K562 (cell line): ENCODE measurements at regions not wholly inside any gene's neighbourhood (a gene's known extent, or its start where the extent isn't known, plus 50 kb on each side); places are given as distances from the start of the nearest gene placed in this dataset.

Experiments
- HDAC6 ChIP-seq: IDR thresholded peaks from 2 replicates; pipeline ENCODE4 v1.6.1; 2012; ENCODE audit warnings: low read depth, mild to moderate bottlenecking, control low read depth, inconsistent platforms, low read length, moderate library complexity
- HMG20B ChIP-seq: fragments of 250-450 bp; sonication (Bioruptor Pico); IDR thresholded peaks from 2 replicates; pipeline ENCODE4 v1.5.0; 2021; ENCODE audit warnings: mild to moderate bottlenecking
- KLF16 ChIP-seq: IDR thresholded peaks from 2 replicates; pipeline ENCODE4 v1.6.1; 2016; ENCODE audit warnings: antibody characterized with exemption
- POLR2H ChIP-seq: IDR thresholded peaks from 2 replicates; pipeline ENCODE4 v1.6.1; 2016; ENCODE audit warnings: missing genetic modification characterization, low read depth, mild to moderate bottlenecking, control low read depth, missing compliant biosample characterization, moderate library complexity
- TSC22D4 ChIP-seq: fragments of 450-650 bp; IDR thresholded peaks from 2 replicates; pipeline ENCODE4 v1.6.1; 2016; ENCODE audit warnings: missing genetic modification characterization, missing biosample characterization, control low read depth
- ZNF165 ChIP-seq: fragments of 250-450 bp; sonication (Bioruptor Pico); IDR thresholded peaks from 2 replicates; pipeline ENCODE4 v1.4.0; 2020; ENCODE audit warnings: borderline replicate concordance
- ZNF23 ChIP-seq: fragments of 250-450 bp; sonication (Bioruptor Pico); IDR thresholded peaks from 2 replicates; pipeline ENCODE4 v1.4.0; 2020; ENCODE audit warnings: mild to moderate bottlenecking
- TF ChIP-seq, protein P1 (sequence below): fragments of 250-450 bp; sonication (Bioruptor Pico); IDR thresholded peaks from 2 replicates; pipeline ENCODE4 v1.4.0; 2020; ENCODE audit warnings: mild to moderate bottlenecking, moderate library complexity
- TF ChIP-seq, protein P2 (sequence below): sonication (generic); formaldehyde crosslinking; IDR thresholded peaks from 2 replicates; pipeline ENCODE4 v1.8.0; 2022; ENCODE audit warnings: missing genetic modification reagents, mild to moderate bottlenecking, borderline replicate concordance
- TF ChIP-seq, protein P3 (sequence below): IDR thresholded peaks from 3 replicates; pipeline ENCODE4 v1.6.1; 2011; ENCODE audit warnings: borderline replicate concordance, mild to moderate bottlenecking; ENCODE audit not compliant: insufficient read length, insufficient read depth
- TF ChIP-seq, protein P4 (sequence below), 2 experiments: fragments of 150-350 bp in 1 of 2; IDR thresholded peaks; 2 replicates each; pipeline ENCODE4 v1.6.1; 2012 to 2016; ENCODE audit warnings: low read depth in 2 of 2, low read length in 2 of 2, mild to moderate bottlenecking in 1 of 2, moderate library complexity in 1 of 2
- TF ChIP-seq, protein P5 (sequence below): fragments of 450-650 bp; formaldehyde crosslinking; IDR thresholded peaks from 2 replicates; pipeline ENCODE4 v1.4.0; 2022; ENCODE audit warnings: missing genetic modification characterization
- TF ChIP-seq, protein P6 (sequence below): sonication (generic); formaldehyde crosslinking; IDR thresholded peaks from 2 replicates; pipeline ENCODE4 v1.8.0; 2022; ENCODE audit warnings: mild to moderate bottlenecking, low read depth, missing genetic modification reagents

DNA sequence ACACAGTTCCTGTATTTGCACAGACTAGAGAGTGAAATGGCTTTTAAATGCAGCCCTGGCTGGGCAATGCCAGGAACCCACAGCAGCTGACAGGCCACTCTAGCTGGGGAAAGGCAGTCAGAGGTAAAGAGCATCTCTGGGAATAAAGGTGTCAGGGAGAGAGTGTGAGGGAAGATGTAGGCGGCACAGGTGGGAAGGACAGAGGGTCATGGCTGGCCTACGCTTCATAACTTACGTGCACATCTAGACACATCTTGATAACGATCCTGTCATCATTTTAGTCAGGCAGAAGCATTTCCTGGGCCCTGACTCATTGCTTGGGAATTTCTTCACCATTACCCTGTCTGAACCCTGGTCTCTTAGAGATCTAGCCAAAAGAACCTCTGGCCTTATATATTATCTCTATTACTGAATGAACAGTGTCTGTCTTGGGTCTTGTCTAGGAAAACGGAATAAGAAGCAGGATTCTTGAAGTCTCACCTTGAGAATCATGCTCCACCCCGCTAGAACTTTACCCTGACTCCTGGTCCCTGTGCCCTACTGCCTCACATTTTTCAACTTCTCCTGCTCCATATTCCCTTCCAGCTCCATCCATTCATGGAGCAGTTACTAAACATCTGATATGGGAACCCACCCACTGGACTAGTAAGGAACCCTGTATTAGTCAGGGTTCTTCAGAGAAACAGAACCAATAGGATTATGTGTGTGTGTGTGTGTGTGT is 106.4 kb upstream of the ELL2 start (continued):
- TF ChIP-seq, protein P1, sequence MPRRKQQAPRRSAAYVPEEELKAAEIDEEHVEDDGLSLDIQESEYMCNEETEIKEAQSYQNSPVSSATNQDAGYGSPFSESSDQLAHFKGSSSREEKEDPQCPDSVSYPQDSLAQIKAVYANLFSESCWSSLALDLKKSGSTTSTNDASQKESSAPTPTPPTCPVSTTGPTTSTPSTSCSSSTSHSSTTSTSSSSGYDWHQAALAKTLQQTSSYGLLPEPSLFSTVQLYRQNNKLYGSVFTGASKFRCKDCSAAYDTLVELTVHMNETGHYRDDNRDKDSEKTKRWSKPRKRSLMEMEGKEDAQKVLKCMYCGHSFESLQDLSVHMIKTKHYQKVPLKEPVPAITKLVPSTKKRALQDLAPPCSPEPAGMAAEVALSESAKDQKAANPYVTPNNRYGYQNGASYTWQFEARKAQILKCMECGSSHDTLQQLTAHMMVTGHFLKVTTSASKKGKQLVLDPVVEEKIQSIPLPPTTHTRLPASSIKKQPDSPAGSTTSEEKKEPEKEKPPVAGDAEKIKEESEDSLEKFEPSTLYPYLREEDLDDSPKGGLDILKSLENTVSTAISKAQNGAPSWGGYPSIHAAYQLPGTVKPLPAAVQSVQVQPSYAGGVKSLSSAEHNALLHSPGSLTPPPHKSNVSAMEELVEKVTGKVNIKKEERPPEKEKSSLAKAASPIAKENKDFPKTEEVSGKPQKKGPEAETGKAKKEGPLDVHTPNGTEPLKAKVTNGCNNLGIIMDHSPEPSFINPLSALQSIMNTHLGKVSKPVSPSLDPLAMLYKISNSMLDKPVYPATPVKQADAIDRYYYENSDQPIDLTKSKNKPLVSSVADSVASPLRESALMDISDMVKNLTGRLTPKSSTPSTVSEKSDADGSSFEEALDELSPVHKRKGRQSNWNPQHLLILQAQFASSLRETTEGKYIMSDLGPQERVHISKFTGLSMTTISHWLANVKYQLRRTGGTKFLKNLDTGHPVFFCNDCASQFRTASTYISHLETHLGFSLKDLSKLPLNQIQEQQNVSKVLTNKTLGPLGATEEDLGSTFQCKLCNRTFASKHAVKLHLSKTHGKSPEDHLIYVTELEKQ (CRISPR knock-in tag), result no peak
- TF ChIP-seq, protein P2, sequence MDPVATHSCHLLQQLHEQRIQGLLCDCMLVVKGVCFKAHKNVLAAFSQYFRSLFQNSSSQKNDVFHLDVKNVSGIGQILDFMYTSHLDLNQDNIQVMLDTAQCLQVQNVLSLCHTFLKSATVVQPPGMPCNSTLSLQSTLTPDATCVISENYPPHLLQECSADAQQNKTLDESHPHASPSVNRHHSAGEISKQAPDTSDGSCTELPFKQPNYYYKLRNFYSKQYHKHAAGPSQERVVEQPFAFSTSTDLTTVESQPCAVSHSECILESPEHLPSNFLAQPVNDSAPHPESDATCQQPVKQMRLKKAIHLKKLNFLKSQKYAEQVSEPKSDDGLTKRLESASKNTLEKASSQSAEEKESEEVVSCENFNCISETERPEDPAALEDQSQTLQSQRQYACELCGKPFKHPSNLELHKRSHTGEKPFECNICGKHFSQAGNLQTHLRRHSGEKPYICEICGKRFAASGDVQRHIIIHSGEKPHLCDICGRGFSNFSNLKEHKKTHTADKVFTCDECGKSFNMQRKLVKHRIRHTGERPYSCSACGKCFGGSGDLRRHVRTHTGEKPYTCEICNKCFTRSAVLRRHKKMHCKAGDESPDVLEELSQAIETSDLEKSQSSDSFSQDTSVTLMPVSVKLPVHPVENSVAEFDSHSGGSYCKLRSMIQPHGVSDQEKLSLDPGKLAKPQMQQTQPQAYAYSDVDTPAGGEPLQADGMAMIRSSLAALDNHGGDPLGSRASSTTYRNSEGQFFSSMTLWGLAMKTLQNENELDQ (CRISPR knock-in tag), result no peak
- no peak for TF ChIP-seq HMG20B
- TF ChIP-seq TSC22D4 (tag), result no peak
- no peak for TF ChIP-seq HDAC6
- no peak for TF ChIP-seq ZNF23 (CRISPR knock-in tag)
- TF ChIP-seq, protein P3, sequence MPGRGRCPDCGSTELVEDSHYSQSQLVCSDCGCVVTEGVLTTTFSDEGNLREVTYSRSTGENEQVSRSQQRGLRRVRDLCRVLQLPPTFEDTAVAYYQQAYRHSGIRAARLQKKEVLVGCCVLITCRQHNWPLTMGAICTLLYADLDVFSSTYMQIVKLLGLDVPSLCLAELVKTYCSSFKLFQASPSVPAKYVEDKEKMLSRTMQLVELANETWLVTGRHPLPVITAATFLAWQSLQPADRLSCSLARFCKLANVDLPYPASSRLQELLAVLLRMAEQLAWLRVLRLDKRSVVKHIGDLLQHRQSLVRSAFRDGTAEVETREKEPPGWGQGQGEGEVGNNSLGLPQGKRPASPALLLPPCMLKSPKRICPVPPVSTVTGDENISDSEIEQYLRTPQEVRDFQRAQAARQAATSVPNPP, result no peak
- no peak for TF ChIP-seq ZNF165
- no peak for TF ChIP-seq KLF16
- TF ChIP-seq, protein P4, sequence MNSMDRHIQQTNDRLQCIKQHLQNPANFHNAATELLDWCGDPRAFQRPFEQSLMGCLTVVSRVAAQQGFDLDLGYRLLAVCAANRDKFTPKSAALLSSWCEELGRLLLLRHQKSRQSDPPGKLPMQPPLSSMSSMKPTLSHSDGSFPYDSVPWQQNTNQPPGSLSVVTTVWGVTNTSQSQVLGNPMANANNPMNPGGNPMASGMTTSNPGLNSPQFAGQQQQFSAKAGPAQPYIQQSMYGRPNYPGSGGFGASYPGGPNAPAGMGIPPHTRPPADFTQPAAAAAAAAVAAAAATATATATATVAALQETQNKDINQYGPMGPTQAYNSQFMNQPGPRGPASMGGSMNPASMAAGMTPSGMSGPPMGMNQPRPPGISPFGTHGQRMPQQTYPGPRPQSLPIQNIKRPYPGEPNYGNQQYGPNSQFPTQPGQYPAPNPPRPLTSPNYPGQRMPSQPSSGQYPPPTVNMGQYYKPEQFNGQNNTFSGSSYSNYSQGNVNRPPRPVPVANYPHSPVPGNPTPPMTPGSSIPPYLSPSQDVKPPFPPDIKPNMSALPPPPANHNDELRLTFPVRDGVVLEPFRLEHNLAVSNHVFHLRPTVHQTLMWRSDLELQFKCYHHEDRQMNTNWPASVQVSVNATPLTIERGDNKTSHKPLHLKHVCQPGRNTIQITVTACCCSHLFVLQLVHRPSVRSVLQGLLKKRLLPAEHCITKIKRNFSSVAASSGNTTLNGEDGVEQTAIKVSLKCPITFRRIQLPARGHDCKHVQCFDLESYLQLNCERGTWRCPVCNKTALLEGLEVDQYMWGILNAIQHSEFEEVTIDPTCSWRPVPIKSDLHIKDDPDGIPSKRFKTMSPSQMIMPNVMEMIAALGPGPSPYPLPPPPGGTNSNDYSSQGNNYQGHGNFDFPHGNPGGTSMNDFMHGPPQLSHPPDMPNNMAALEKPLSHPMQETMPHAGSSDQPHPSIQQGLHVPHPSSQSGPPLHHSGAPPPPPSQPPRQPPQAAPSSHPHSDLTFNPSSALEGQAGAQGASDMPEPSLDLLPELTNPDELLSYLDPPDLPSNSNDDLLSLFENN (IDR thresholded peaks at IDR 0.05; ENCODE audit: low read depth in 2 of 2, low read length in 2 of 2), result peak in 1 of 2 experiments; percentile 86; a peak in 2 of 4 replicates
- peak; percentile 50; the same call in 1 of the 2 replicates for TF ChIP-seq POLR2H (tag)
- TF ChIP-seq, protein P5, sequence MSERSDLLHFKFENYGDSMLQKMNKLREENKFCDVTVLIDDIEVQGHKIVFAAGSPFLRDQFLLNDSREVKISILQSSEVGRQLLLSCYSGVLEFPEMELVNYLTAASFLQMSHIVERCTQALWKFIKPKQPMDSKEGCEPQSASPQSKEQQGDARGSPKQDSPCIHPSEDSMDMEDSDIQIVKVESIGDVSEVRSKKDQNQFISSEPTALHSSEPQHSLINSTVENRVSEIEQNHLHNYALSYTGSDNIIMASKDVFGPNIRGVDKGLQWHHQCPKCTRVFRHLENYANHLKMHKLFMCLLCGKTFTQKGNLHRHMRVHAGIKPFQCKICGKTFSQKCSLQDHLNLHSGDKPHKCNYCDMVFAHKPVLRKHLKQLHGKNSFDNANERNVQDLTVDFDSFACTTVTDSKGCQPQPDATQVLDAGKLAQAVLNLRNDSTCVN (CRISPR knock-in tag), result peak; percentile 66; the same call in 1 of the 2 replicates
- TF ChIP-seq, protein P6, sequence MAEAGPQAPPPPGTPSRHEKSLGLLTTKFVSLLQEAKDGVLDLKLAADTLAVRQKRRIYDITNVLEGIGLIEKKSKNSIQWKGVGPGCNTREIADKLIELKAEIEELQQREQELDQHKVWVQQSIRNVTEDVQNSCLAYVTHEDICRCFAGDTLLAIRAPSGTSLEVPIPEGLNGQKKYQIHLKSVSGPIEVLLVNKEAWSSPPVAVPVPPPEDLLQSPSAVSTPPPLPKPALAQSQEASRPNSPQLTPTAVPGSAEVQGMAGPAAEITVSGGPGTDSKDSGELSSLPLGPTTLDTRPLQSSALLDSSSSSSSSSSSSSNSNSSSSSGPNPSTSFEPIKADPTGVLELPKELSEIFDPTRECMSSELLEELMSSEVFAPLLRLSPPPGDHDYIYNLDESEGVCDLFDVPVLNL (CRISPR knock-in tag), result no peak
